ENCODE measurements at regions not wholly inside any gene's neighbourhood (a gene's known extent, or its start where the extent isn't known, plus 50 kb on each side); places are given as distances from the start of the nearest gene placed in this dataset.

GRCh38 chr5:42277293-42277692 lies 145.9 kb upstream of the GHR start:
- H3K9me3 ChIP-seq, result no peaks in the 10 kb centered on the region
- H3K4me3 ChIP-seq, result no peak overlapping the region
- WGBS (ENCODE audit: insufficient coverage, low coverage, low lambda C conversion rate, missing lambda C conversion rate), result 37% methylated on average over 2 of the region's 2 CpGs
- ATAC-seq, result no peak
- TF ChIP-seq, protein P1, sequence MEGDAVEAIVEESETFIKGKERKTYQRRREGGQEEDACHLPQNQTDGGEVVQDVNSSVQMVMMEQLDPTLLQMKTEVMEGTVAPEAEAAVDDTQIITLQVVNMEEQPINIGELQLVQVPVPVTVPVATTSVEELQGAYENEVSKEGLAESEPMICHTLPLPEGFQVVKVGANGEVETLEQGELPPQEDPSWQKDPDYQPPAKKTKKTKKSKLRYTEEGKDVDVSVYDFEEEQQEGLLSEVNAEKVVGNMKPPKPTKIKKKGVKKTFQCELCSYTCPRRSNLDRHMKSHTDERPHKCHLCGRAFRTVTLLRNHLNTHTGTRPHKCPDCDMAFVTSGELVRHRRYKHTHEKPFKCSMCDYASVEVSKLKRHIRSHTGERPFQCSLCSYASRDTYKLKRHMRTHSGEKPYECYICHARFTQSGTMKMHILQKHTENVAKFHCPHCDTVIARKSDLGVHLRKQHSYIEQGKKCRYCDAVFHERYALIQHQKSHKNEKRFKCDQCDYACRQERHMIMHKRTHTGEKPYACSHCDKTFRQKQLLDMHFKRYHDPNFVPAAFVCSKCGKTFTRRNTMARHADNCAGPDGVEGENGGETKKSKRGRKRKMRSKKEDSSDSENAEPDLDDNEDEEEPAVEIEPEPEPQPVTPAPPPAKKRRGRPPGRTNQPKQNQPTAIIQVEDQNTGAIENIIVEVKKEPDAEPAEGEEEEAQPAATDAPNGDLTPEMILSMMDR (IDR thresholded peaks at IDR 0.05), result no peak
- no peak for TF ChIP-seq POLR2A (IDR thresholded peaks at IDR 0.05)
- no peak for DNase-seq
- no peak overlapping the region for H3K27ac ChIP-seq
- intact Hi-C loops (cut with DNase I), result no loop called here
- H3K4me1 ChIP-seq, result no peaks in the 10 kb centered on the region
- H3K36me3 ChIP-seq, result no peaks in the 10 kb centered on the region
- H3K27me3 ChIP-seq, result no peaks in the 10 kb centered on the region

- DNase-seq, result no peak
- ATAC-seq, result no peak
- H3K27me3 ChIP-seq, result no peaks in the 10 kb centered on the region
- no peak overlapping the region for H3K4me3 ChIP-seq
- no peaks in the 10 kb centered on the region for H3K9me3 ChIP-seq
- no peaks in the 10 kb centered on the region for H3K4me1 ChIP-seq
- TF ChIP-seq, protein P1 (IDR thresholded peaks at IDR 0.05), result no peak
- no peak for TF ChIP-seq POLR2A (IDR thresholded peaks at IDR 0.05)
- intact Hi-C loops (cut with DNase I), result no loop called here
- H3K27ac ChIP-seq, result no peak overlapping the region
- no peaks in the 10 kb centered on the region for H3K36me3 ChIP-seq
These were observed 138.7 kb upstream of the GHR start for GRCh38 chr5:42284584-42284983.

DNA sequence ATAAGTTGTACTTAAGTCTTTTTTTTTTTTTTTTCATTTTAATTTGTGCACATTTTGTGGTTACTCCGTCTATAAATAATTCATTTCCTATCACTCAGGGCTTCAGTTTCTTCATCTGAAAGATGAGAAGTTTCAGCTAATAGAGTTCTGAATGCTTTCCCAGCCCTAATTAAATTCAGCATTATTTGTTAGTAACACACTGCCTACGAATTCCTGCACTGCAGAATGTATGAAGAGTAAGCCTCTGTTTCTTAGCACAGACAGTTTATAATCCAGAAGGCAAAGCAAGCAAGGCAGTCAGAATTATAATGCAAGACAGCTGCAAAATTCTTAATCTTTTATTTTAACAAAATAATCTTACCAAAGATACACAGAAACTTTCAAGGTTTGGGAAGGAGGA lies 138.0 kb upstream of the GHR start:
- no peak overlapping the region for H3K27ac ChIP-seq
- no peaks in the 10 kb centered on the region for H3K36me3 ChIP-seq
- ATAC-seq, result no peak
- no peak overlapping the region for H3K4me3 ChIP-seq
- TF ChIP-seq, protein P1 (IDR thresholded peaks at IDR 0.05), result no peak
- TF ChIP-seq POLR2A (IDR thresholded peaks at IDR 0.05), result no peak
- DNase-seq, result no peak
- 40% methylated on average over 2 of the region's 2 CpGs for WGBS (ENCODE audit: insufficient coverage, low coverage, low lambda C conversion rate, missing lambda C conversion rate)
- H3K4me1 ChIP-seq, result no peaks in the 10 kb centered on the region
- no peaks in the 10 kb centered on the region for H3K27me3 ChIP-seq
- no peaks in the 10 kb centered on the region for H3K9me3 ChIP-seq
- intact Hi-C loops (cut with DNase I), result no loop called here

DNA sequence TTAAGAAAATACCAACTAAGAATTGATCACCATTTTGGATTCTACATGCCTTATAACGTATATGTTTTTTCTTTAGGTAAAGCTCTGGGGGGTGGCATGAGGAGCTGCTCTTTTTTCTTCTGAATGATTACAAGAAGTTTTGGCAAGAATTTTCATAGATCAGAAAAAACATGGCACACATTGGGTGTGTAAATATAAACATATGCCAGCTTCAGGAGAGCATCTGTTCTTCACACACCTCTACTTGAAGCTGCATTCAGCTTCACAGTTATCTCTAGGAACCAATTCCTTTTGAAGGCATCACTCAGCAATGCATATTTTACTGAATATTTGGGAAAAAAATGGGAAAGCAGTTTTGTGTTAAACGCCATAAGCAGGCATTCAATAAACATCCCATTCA lies 122.7 kb upstream of the GHR start:
- Histone ChIP-seq H3K9me3 (no peaks in the 10 kb centered on the region), H3K4me1 (no peaks in the 10 kb centered on the region), H3K36me3 (no peaks in the 10 kb centered on the region), H3K27ac (no peak overlapping the region), H3K27me3 (no peaks in the 10 kb centered on the region), H3K4me3 (no peak overlapping the region)
- ATAC-seq, result no peak
- 78% methylated on average over 2 of the region's 2 CpGs for WGBS (ENCODE audit: insufficient coverage, low coverage, low lambda C conversion rate, missing lambda C conversion rate)
- no peak for DNase-seq
- TF ChIP-seq POLR2A (IDR thresholded peaks at IDR 0.05), result no peak
- TF ChIP-seq, protein P1 (IDR thresholded peaks at IDR 0.05), result no peak
- intact Hi-C loops (cut with DNase I), result no loop called here

GRCh38 chr5:42301349-42301748 lies 121.9 kb upstream of the GHR start:
- ATAC-seq (no peak), DNase-seq (no peak)
- TF ChIP-seq, protein P1 (IDR thresholded peaks at IDR 0.05), result no peak
- no peak for TF ChIP-seq POLR2A (IDR thresholded peaks at IDR 0.05)
- Histone ChIP-seq H3K36me3 (no peaks in the 10 kb centered on the region), H3K4me1 (no peaks in the 10 kb centered on the region), H3K27me3 (no peaks in the 10 kb centered on the region), H3K9me3 (no peaks in the 10 kb centered on the region), H3K27ac (no peak overlapping the region), H3K4me3 (no peak overlapping the region)
- intact Hi-C loops (cut with DNase I), result no loop called here
- 75% methylated on average over 4 of the region's 4 CpGs for WGBS (ENCODE audit: insufficient coverage, low coverage, low lambda C conversion rate, missing lambda C conversion rate)
